HEK293 (cell line): ENCODE measurements at regions not wholly inside any gene's neighbourhood (a gene's known extent, or its start where the extent isn't known, plus 50 kb on each side); places are given as distances from the start of the nearest gene placed in this dataset.

Experiments
- CTCF ChIA-PET: fragments of 350-600 bp; formaldehyde crosslinking; extraction: SDS; loops from one replicate; lab custom pipeline; 2021; ENCODE audit warnings: antibody characterized with exemption; lab: Yijun Ruan, JAX
- POLR2A ChIA-PET: fragments of 300-600 bp; formaldehyde crosslinking; extraction: SDS; loops from one replicate; lab custom pipeline; 2020; ENCODE audit warnings: antibody characterized with exemption, inconsistent platforms; lab: Yijun Ruan, JAX
- H3K27ac ChIP-seq: fragments of 200-500 bp; sonication (Bioruptor generic); 2 replicates; pipeline ENCODE4 v1.5.1; 2014; ENCODE audit warnings: low read depth, low read length, control low read depth, inconsistent platforms; ENCODE audit errors: extremely low read depth
- H3K36me3 ChIP-seq, 2 experiments: fragments of 200-500 bp in 1 of 2; sonication (Bioruptor generic) in 1 of 2; 1 replicate in 1 of 2; 2 replicates in 1 of 2; pipeline ENCODE4 v1.5.1; 2014 to 2017; ENCODE audit warnings: inconsistent platforms in 2 of 2, low read length in 2 of 2; ENCODE audit not compliant: control insufficient read depth in 2 of 2, insufficient read depth in 1 of 2
- H3K4me1 ChIP-seq: fragments of 200-500 bp; sonication (Bioruptor generic); 2 replicates; pipeline ENCODE4 v1.5.1; 2014; ENCODE audit warnings: mild to moderate bottlenecking, low read length, inconsistent platforms; ENCODE audit not compliant: control insufficient read depth, insufficient read depth
- H3K4me3 ChIP-seq: 2 replicates; pipeline ENCODE4 v1.5.1; 2011; ENCODE audit warnings: low read depth, mild to moderate bottlenecking, control low read depth, low read length, moderate library complexity
- H3K9me3 ChIP-seq: fragments of 200-500 bp; sonication (Bioruptor generic); 2 replicates; pipeline ENCODE4 v1.5.1; 2014; ENCODE audit warnings: low read depth, low read length, inconsistent platforms; ENCODE audit not compliant: control insufficient read depth, insufficient read depth
- EGR2 ChIP-seq: fragments of 450-650 bp; formaldehyde crosslinking; IDR thresholded peaks from 2 replicates; pipeline ENCODE4 v1.5.1; 2016; ENCODE audit warnings: low read depth, missing biosample characterization, missing genetic modification characterization
- GLIS1 ChIP-seq: fragments of 450-650 bp; formaldehyde crosslinking; IDR thresholded peaks from 2 replicates; pipeline ENCODE4 v1.5.1; 2016; ENCODE audit warnings: missing biosample characterization, missing genetic modification characterization
- KLF8 ChIP-seq: fragments of 450-650 bp; formaldehyde crosslinking; IDR thresholded peaks from 2 replicates; pipeline ENCODE4 v1.5.1; 2016; ENCODE audit warnings: missing biosample characterization, missing genetic modification characterization
- MEIS1 ChIP-seq: sonication (generic); formaldehyde crosslinking; IDR thresholded peaks from 2 replicates; pipeline ENCODE4 v1.8.1; 2022; ENCODE audit warnings: missing genetic modification reagents, mild to moderate bottlenecking, borderline replicate concordance
- MZF1 ChIP-seq: fragments of 450-650 bp; formaldehyde crosslinking; IDR thresholded peaks from 2 replicates; pipeline ENCODE4 v1.5.1; 2017; ENCODE audit warnings: missing biosample characterization, missing genetic modification characterization, borderline replicate concordance
- SP7 ChIP-seq: fragments of 450-650 bp; formaldehyde crosslinking; IDR thresholded peaks from 2 replicates; pipeline ENCODE4 v1.5.1; 2016; ENCODE audit warnings: missing biosample characterization, missing genetic modification characterization
- TSHZ1 ChIP-seq: fragments of 450-650 bp; formaldehyde crosslinking; IDR thresholded peaks from 2 replicates; pipeline ENCODE4 v1.5.1; 2016; ENCODE audit warnings: missing biosample characterization, missing genetic modification characterization, borderline replicate concordance
- ZBTB1 ChIP-seq: fragments of 450-650 bp; formaldehyde crosslinking; IDR thresholded peaks from 2 replicates; pipeline ENCODE4 v1.5.1; 2016; ENCODE audit warnings: missing biosample characterization, missing genetic modification characterization
- ZBTB17 ChIP-seq: fragments of 450-650 bp; formaldehyde crosslinking; IDR thresholded peaks from 2 replicates; pipeline ENCODE4 v1.5.1; 2016; ENCODE audit warnings: missing biosample characterization, missing genetic modification characterization
- ZFP37 ChIP-seq: fragments of 450-650 bp; formaldehyde crosslinking; IDR thresholded peaks from 2 replicates; pipeline ENCODE4 v1.5.1; 2016; ENCODE audit warnings: missing biosample characterization, missing genetic modification characterization
- ZIC2 ChIP-seq: fragments of 450-650 bp; formaldehyde crosslinking; IDR thresholded peaks from 2 replicates; pipeline ENCODE4 v1.5.1; 2016; ENCODE audit warnings: missing biosample characterization, missing genetic modification characterization
- ZNF335 ChIP-seq: fragments of 450-650 bp; formaldehyde crosslinking; conservative IDR thresholded peaks from 2 replicates; pipeline ENCODE4 v1.5.1; 2016; ENCODE audit warnings: missing biosample characterization, missing genetic modification characterization
- ZNF391 ChIP-seq: fragments of 450-650 bp; formaldehyde crosslinking; IDR thresholded peaks from 2 replicates; pipeline ENCODE4 v1.5.1; 2016; ENCODE audit warnings: low read depth, missing biosample characterization, missing genetic modification characterization, borderline replicate concordance
- ZNF426 ChIP-seq: fragments of 450-650 bp; formaldehyde crosslinking; IDR thresholded peaks from 2 replicates; pipeline ENCODE4 v1.5.1; 2017; ENCODE audit warnings: missing biosample characterization, missing genetic modification characterization, mild to moderate bottlenecking, inconsistent platforms, moderate library complexity
- ZNF433 ChIP-seq: fragments of 450-650 bp; formaldehyde crosslinking; IDR thresholded peaks from 2 replicates; pipeline ENCODE4 v1.5.1; 2016; ENCODE audit warnings: missing biosample characterization, missing genetic modification characterization, low read depth
- ZNF513 ChIP-seq: fragments of 450-650 bp; IDR thresholded peaks from 2 replicates; pipeline ENCODE4 v1.5.1; 2018; ENCODE audit warnings: missing biosample characterization, missing genetic modification characterization
- ZNF514 ChIP-seq: fragments of 450-650 bp; formaldehyde crosslinking; IDR thresholded peaks from 2 replicates; pipeline ENCODE4 v1.5.1; 2016; ENCODE audit warnings: missing biosample characterization, missing genetic modification characterization
- ZNF561 ChIP-seq: fragments of 450-650 bp; IDR thresholded peaks from 2 replicates; pipeline ENCODE4 v1.5.1; 2018; ENCODE audit warnings: missing biosample characterization, missing genetic modification characterization, borderline replicate concordance
- ZNF639 ChIP-seq: fragments of 450-650 bp; formaldehyde crosslinking; IDR thresholded peaks from 2 replicates; pipeline ENCODE4 v1.5.1; 2016; ENCODE audit warnings: missing biosample characterization, missing genetic modification characterization
- ZNF645 ChIP-seq: fragments of 450-650 bp; formaldehyde crosslinking; IDR thresholded peaks from 2 replicates; pipeline ENCODE4; 2016; ENCODE audit warnings: missing biosample characterization, missing genetic modification characterization
- ZNF785 ChIP-seq: fragments of 450-650 bp; formaldehyde crosslinking; IDR thresholded peaks from 2 replicates; pipeline ENCODE4 v1.5.1; 2016; ENCODE audit warnings: missing biosample characterization, missing genetic modification characterization
- ZNF837 ChIP-seq: fragments of 450-650 bp; formaldehyde crosslinking; IDR thresholded peaks from 2 replicates; pipeline ENCODE4 v1.5.1; 2016; ENCODE audit warnings: missing biosample characterization, missing genetic modification characterization

GRCh38 chr16:48103591-48103990, 52.2 kb downstream of the ABCC12 start (continued):
- TF ChIP-seq TSHZ1, result no peak

- Histone ChIP-seq H3K4me3 (no peak overlapping the region), H3K4me1 (no peaks in the 10 kb centered on the region), H3K27ac (no peak overlapping the region), H3K36me3 (no peaks in the 10 kb centered on the region), H3K9me3 (no peaks in the 10 kb centered on the region)
- TF ChIP-seq EGR2 (tag by site-specific recombination) (peak; percentile 38; the same call in 1 of the 2 replicates), ZNF561 (tag by site-specific recombination) (no peak)
- ChIA-PET POLR2A (interaction anchor here (0.6 kb wide), 1 partner anchor 70 kb away, joined by 3 read pairs; no protein-coding TSS in a partner anchor), CTCF (no interaction called here)
Measured at GRCh38 chr16:48102083-48103008, 53.4 kb downstream of the ABCC12 start.

- POLR2A ChIA-PET, result no interaction called here
- CTCF ChIA-PET, result no interaction called here
- H3K27ac ChIP-seq, result no peak overlapping the region
Measured at GRCh38 chr16:48101069-48101674, 54.6 kb downstream of the ABCC12 start.

More at GRCh38 chr16:48101069-48101674, 54.6 kb downstream of the ABCC12 start:
- H3K9me3 ChIP-seq, result no peaks in the 10 kb centered on the region
- no peaks in the 10 kb centered on the region for H3K4me1 ChIP-seq
- TF ChIP-seq KLF8 (tag by site-specific recombination) (no peak), EGR2 (tag by site-specific recombination) (0 out of 2 replicates have a peak, but pooled peaks have one; percentile 15), GLIS1 (tag by site-specific recombination) (peak; percentile 26; the same call in 1 of the 2 replicates), MEIS1 (no peak), ZBTB1 (tag by site-specific recombination) (no peak), ZNF837 (tag by site-specific recombination) (no peak), ZNF514 (no peak), ZNF433 (no peak), ZNF639 (tag by site-specific recombination) (no peak), ZBTB17 (tag by site-specific recombination) (no peak), ZNF335 (tag by site-specific recombination) (no peak), MZF1 (tag by site-specific recombination) (no peak), ZFP37 (no peak), ZNF645 (no peak), ZNF426 (tag by site-specific recombination) (no peak), ZNF391 (tag by site-specific recombination) (no peak), SP7 (tag by site-specific recombination) (no peak), ZIC2 (tag by site-specific recombination) (peak; percentile 50), ZNF785 (tag by site-specific recombination) (no peak), ZNF513 (tag by site-specific recombination) (no peak)
- H3K36me3 ChIP-seq, result no peaks in the 10 kb centered on the region
- H3K4me3 ChIP-seq, result no peak overlapping the region
